ENCODE measurements at regions not wholly inside any gene's neighbourhood (a gene's known extent, or its start where the extent isn't known, plus 50 kb on each side); places are given as distances from the start of the nearest gene placed in this dataset.

DNA sequence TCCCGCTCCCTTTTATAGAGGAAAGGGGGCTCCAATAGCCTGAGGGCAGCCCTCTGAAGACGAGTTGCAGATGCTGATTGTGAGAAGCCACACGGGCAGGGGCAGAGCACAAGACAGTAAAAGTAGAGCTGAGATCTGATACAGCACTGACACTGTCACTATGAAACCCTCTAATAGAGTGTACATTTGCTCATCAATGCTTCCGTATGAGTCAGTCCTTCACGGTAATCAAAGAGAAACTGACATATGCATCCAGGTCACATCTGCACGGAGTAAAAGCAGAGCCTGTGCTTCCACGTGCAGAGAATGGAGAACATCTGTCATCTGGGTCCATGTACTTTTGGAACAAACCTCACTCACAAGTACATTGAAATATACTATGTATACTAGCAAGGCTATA is 60.6 kb upstream of the TMEM215 start:
- Histone ChIP-seq H3K4me3 (ENCODE audit: control insufficient read depth in 1 of 2, extremely low read depth in 1 of 2, low read length in 1 of 2) (no peak overlapping the region), H3K9me3 (no peaks in the 10 kb centered on the region), H3K27me3 (replicated peaks in 1 of 2; ENCODE audit: control insufficient read depth in 2 of 2, extremely low read depth in 1 of 2, insufficient read depth in 2 of 2, low read length in 1 of 2) (no peaks in the 10 kb centered on the region), H3K27ac (ENCODE audit: low read length) (no peak overlapping the region), H3K36me3 (ENCODE audit: control insufficient read depth in 2 of 2, extremely low read depth in 1 of 2, insufficient read depth in 1 of 2, low read length in 1 of 2) (no peaks in the 10 kb centered on the region), H3K4me1 (ENCODE audit: control insufficient read depth in 1 of 2, extremely low read depth in 1 of 2, insufficient read depth in 2 of 2, low read length in 2 of 2) (no peaks in the 10 kb centered on the region)
- no peak overlapping the region for H3K4me3 Mint-ChIP-seq
- peaks cover 7 to 17% of the 10 kb centered on the region in 2 donors for H3K27me3 Mint-ChIP-seq
- no peaks in the 10 kb centered on the region for H3K9me3 Mint-ChIP-seq
- no peaks in the 10 kb centered on the region for H3K4me1 Mint-ChIP-seq
- no peak for ATAC-seq (replicated peaks in 1 of 4)
- WGBS (ENCODE audit: insufficient coverage), result 37% methylated on average over 3 of the region's 7 CpGs
- ChIA-PET CTCF (no interaction called here), POLR2A (no interaction called here)
- no peaks in the 10 kb centered on the region for H3K36me3 Mint-ChIP-seq
- no peak overlapping the region for H3K27ac Mint-ChIP-seq
- no peak for DNase-seq

DNA sequence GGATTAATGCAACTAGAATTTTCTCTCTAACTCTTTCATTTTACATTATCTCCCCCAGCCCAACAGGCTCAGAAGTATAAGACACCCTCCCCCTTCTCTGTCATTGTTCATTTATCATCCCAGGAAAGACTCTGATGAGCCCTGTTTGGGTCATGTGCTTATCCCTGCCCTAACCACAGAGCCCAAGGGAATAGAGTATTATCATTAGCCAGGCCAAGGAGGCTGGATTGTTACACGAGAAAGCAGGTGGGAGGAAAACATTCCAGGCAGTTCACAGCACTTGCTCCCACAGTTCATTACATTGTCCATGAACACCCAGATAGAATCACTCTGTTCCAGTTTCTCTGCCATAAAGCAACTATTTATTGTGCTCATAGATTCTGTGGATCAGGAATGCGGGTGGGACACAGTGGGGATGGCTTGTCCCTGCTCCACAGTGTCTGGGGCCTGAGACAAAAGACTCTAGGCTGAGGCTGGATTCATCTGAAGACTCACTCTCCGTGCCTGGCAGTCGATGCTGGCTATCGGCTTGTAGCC is 59.5 kb upstream of the TMEM215 start:
- H3K4me1 Mint-ChIP-seq, result no peaks in the 10 kb centered on the region
- Histone ChIP-seq H3K27me3 (replicated peaks in 1 of 2; ENCODE audit: control insufficient read depth in 2 of 2, extremely low read depth in 1 of 2, insufficient read depth in 2 of 2, low read length in 1 of 2) (no peaks in the 10 kb centered on the region), H3K36me3 (ENCODE audit: control insufficient read depth in 2 of 2, extremely low read depth in 1 of 2, insufficient read depth in 1 of 2, low read length in 1 of 2) (no peaks in the 10 kb centered on the region), H3K27ac (ENCODE audit: low read length) (no peak overlapping the region), H3K4me1 (ENCODE audit: control insufficient read depth in 1 of 2, extremely low read depth in 1 of 2, insufficient read depth in 2 of 2, low read length in 2 of 2) (no peaks in the 10 kb centered on the region), H3K4me3 (ENCODE audit: control insufficient read depth in 1 of 2, extremely low read depth in 1 of 2, low read length in 1 of 2) (no peak overlapping the region), H3K9me3 (no peaks in the 10 kb centered on the region)
- ATAC-seq (replicated peaks in 1 of 4) (no peak), DNase-seq (no peak)
- 73% methylated on average over 4 of the region's 5 CpGs for WGBS (ENCODE audit: insufficient coverage)
- ChIA-PET CTCF (no interaction called here), POLR2A (no interaction called here)
- H3K9me3 Mint-ChIP-seq, result peaks cover 0 to 5% (median 0%) of the 10 kb centered on the region in 3 donors
- H3K36me3 Mint-ChIP-seq, result no peaks in the 10 kb centered on the region
- H3K27me3 Mint-ChIP-seq, result peaks cover 9 to 13% of the 10 kb centered on the region in 2 donors
- no peak overlapping the region for H3K27ac Mint-ChIP-seq
- no peak overlapping the region for H3K4me3 Mint-ChIP-seq

DNA sequence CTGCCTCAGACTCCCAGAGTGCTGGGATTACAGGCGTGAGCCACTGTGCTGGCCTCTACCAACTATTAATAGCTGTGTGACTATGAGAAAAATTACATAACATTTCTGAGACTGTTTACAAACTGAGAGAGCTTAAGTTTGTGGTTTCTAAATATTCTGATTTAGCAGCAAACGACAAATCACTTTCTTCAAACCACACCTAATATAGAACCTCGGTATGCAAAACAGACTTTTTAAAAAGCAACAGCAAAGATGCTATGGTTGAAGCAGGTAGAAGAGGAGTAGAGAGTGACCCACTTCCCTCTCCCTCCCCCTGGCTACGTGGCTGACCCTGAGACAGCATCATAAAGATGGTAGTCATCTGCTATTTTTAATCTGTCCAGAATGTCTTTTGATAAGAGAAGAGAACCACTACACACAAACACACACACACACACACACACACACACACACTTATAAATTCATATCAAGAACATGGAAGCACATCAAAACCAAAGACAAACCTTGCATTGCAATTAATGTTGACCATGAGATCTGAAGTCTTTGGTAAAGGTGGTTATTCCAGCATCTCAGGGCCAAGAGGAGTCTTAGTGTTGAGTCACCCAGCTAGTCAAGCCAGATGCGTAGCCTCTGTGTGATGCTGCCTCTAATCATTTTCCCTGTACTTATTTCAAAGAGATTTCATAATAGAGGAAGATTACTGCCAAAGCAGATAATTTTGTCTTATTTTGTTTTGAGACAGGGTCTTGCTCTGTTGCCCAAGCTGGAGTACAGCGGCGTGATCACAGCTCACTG is 58.1 kb upstream of the TMEM215 start:
- H3K4me3 ChIP-seq (ENCODE audit: control insufficient read depth in 1 of 2, extremely low read depth in 1 of 2, low read length in 1 of 2), result no peak overlapping the region
- CTCF ChIA-PET, result no interaction called here
- no peak overlapping the region for H3K27ac ChIP-seq (ENCODE audit: low read length)
- Mint-ChIP-seq H3K4me3 (no peak overlapping the region), H3K27ac (no peak overlapping the region), H3K4me1 (no peaks in the 10 kb centered on the region), H3K27me3 (peaks cover 9 to 13% of the 10 kb centered on the region in 2 donors), H3K36me3 (no peaks in the 10 kb centered on the region), H3K9me3 (peaks cover 0 to 6% (median 0%) of the 10 kb centered on the region in 3 donors)
- no peak for DNase-seq
- H3K4me1 ChIP-seq (ENCODE audit: control insufficient read depth in 1 of 2, extremely low read depth in 1 of 2, insufficient read depth in 2 of 2, low read length in 2 of 2), result no peaks in the 10 kb centered on the region
- POLR2A ChIA-PET, result no interaction called here
- H3K9me3 ChIP-seq, result no peaks in the 10 kb centered on the region
- WGBS (ENCODE audit: insufficient coverage), result no CpG with 5 or more reads among the region's 7 CpGs
- no peaks in the 10 kb centered on the region for H3K36me3 ChIP-seq (ENCODE audit: control insufficient read depth in 2 of 2, extremely low read depth in 1 of 2, insufficient read depth in 1 of 2, low read length in 1 of 2)
- H3K27me3 ChIP-seq (replicated peaks in 1 of 2; ENCODE audit: control insufficient read depth in 2 of 2, extremely low read depth in 1 of 2, insufficient read depth in 2 of 2, low read length in 1 of 2), result no peaks in the 10 kb centered on the region
- no peak for ATAC-seq (replicated peaks in 1 of 4)

DNA sequence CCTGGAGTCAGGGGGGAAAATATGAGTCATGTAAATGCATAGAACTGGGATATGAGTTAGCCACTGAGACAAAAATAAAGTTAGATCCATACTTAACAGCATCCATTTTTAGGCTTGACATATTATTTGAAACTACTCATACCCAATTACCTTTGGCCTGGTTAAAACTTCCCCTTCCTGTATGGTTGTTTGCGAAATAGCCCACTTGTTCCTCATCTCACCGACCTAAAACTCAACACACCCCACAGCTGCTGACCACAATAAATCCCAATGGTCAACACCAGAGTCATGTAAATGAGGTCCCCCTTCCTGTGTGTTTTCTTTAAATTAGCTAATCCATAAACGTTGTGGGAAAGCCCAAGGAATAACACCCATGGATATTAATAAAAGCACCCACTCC is 55.2 kb upstream of the TMEM215 start:
- ChIA-PET CTCF (no interaction called here), POLR2A (no interaction called here)
- Mint-ChIP-seq H3K4me3 (no peak overlapping the region), H3K27me3 (peaks cover 9 to 13% of the 10 kb centered on the region in 2 donors), H3K4me1 (no peaks in the 10 kb centered on the region), H3K36me3 (no peaks in the 10 kb centered on the region), H3K27ac (no peak overlapping the region), H3K9me3 (peaks cover 0 to 6% (median 0%) of the 10 kb centered on the region in 3 donors)
- WGBS (ENCODE audit: insufficient coverage), result no CpG with 5 or more reads among the region's 3 CpGs
- ATAC-seq (replicated peaks in 1 of 4), result no peak
- H3K4me1 ChIP-seq (ENCODE audit: control insufficient read depth in 1 of 2, extremely low read depth in 1 of 2, insufficient read depth in 2 of 2, low read length in 2 of 2), result no peaks in the 10 kb centered on the region
- no peaks in the 10 kb centered on the region for H3K9me3 ChIP-seq
- no peak overlapping the region for H3K4me3 ChIP-seq (ENCODE audit: control insufficient read depth in 1 of 2, extremely low read depth in 1 of 2, low read length in 1 of 2)
- H3K27me3 ChIP-seq (replicated peaks in 1 of 2; ENCODE audit: control insufficient read depth in 2 of 2, extremely low read depth in 1 of 2, insufficient read depth in 2 of 2, low read length in 1 of 2), result no peaks in the 10 kb centered on the region
- no peaks in the 10 kb centered on the region for H3K36me3 ChIP-seq (ENCODE audit: control insufficient read depth in 2 of 2, extremely low read depth in 1 of 2, insufficient read depth in 1 of 2, low read length in 1 of 2)
- DNase-seq, result no peak
- no peak overlapping the region for H3K27ac ChIP-seq (ENCODE audit: low read length)

Measured in T-cell (primary cell).